ENCODE measurements at regions not wholly inside any gene's neighbourhood (a gene's known extent, or its start where the extent isn't known, plus 50 kb on each side); places are given as distances from the start of the nearest gene placed in this dataset.
"Not testable (repeated sequence)": the region's sequence is repeated elsewhere in the genome, so short reads cannot be mapped to it uniquely, and the experiment has no call there.

DNA sequence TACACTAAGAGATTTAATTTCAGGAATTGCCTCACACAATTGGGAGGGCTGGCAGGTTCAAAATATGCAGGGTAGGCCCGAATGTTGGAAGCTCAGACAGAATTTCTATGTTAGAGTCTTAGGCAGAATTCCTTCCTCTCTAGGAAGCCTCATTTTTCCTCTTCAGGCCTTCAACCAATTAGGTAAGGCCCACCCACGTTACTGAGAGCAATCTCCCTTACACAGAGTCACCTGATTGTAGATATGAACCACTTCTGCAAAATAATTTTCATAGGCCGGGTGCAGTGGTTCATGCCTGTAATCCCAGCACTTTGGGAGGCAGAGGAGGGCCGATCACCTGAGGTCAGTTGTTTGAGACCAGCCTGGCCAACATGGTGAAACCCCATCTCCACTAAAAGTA, 50.2 kb upstream of the HIVEP1 start:
- no peak for DNase-seq

DNA sequence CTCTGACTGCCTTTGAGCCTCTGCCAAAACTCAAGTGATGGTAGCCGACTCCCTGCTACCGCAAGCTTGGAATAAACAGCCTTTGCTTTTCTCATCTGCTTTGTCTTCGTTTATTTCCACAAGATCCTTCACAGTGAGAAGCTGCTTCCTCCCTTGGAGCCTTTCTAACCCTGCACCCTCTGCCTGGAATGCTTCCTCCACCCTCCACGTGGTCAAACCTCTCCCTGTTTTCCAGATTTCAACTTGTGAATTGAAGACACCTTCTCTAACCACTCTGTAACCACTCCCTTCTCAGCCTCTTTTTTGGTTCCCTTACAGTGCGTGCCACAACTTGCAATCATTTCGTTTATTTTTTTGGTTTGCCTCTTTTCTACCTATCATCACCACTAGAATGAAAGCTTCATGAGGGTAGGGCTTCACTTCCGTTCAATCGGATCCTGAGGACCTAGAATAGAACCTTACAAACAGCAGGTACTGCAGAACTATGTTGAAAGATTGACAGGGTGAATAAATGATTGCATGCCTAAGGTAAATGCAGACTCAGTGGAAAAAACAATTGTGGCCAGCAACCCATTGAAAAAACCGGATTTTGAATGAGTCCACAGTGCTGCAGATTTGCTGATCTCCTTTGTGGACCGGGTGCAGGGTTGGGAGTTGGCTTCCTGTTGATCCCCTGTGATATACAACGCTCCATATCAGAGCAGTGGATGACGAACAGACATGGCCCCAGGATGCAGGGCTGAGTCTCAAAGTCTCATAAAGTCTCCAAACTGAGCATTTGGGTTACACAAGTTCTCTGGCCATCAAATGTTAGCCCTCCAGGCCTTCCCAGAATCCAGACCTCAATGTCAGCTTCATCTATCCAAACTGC, 51.0 kb upstream of the HIVEP1 start:
- DNase-seq = no peak

DNA sequence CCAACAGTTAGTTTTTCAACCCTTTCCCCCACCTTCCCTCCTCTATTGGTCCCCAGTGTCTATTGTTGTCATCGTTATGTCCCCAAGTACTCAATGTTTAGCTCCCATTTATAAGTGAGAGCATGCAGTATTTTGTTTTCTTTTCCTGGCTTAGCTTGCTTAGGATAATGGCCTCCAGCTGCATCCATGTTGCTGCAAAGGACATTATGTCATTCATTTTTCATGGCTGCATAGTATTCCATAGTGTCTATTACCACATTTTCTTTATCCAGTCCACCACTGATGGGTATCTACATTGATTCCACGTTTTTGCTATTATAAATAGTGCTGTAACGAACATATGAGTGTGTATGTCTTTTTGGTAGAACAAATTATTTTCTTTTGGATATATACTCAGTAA, 55.3 kb upstream of the HIVEP1 start:
- no peak for DNase-seq

DNA sequence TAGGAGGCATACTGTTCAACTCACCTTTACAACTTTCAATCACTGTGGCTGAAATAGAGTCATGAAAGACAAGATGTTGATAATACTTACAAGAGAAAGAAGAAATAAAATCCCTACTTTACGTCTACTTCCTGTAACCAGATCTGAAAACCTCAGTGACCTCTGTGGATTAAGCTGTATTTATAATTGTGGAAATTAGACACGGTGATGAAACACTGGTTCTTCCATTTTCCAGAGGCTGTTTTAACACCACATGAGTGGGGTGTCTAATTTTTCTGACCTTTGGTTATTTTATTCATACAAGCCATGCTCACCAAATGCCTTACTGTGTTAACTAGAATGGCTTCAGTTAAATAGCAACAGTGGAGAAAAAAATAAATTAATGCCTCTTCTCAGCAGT, 58.5 kb upstream of the HIVEP1 start:
- no peak for DNase-seq

DNA sequence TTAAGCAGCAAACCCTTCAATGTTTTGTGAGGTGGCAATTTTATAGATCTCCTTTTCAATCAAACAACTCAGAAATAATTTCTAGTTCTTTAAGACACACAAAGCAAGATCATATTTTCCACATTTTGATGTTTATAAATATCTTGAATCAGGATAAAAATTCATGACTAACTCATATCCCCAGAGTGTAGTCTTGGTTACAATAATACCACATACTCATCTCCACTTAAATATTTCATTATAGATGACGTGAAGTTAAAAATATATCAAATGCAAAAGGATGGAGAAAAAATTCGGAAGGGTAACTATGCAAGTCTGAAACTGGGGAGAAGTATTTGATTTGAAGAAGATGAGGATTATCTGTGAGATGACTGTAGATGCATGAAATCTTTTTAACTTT, 59.8 kb upstream of the HIVEP1 start:
- DNase-seq = no peak

DNA sequence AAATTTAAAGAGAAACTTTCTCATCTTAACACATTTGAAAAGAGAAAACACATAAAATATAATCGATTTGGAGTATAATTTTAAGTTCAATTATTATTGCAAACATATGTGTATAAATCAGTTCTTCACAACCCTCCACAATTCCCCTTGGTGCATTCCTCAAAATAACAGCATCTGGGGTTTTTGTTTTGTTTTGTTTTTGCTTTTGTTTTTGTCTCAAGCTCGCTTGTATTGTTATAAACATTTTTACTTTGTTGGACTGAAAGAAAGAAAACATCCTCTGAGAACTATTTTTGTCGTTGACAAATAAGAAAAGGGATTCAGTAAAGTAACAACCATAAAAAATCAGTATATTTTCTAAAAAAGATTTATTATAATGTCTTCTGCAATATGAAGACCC, 60.2 kb upstream of the HIVEP1 start:
- no peak for DNase-seq

DNA sequence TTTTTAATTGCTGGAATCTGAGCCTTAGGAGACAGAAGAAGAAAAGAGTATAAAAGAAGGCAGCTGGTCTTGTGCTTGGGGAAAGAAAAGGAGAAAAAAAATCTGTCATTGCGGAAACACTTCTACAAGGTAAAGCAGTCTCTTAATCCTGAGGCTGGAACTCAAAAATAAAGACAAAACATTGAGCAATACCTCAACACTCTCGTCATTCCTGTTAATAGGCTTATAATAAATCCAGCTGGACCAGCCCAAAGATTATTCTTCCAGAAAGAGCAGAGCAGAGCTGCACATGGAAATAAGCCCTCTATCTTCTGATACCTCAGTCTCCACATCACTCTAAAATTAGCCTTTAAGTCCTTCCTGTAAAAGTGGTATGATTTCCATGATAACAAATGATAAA, 62.0 kb upstream of the HIVEP1 start:
- DNase-seq = no peak

DNA sequence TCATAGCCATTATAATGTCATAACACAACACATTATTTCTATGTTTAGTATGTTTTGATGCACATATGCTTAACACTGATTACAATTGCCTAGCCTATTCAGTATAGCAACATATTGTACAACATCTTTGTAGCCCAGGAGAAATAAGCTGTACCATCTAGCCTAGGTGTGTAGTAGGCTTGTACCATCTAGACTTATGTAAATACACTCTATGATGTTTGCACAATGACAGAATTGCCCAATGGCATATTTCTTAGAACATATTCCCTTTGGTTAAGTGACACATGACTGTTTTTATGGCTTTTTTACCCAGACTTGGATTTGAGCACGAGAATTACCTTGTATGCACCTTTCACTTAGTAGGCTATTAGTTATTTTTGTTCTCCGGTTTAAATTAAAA, 64.5 kb upstream of the HIVEP1 start:
- DNase-seq = no peak

DNA sequence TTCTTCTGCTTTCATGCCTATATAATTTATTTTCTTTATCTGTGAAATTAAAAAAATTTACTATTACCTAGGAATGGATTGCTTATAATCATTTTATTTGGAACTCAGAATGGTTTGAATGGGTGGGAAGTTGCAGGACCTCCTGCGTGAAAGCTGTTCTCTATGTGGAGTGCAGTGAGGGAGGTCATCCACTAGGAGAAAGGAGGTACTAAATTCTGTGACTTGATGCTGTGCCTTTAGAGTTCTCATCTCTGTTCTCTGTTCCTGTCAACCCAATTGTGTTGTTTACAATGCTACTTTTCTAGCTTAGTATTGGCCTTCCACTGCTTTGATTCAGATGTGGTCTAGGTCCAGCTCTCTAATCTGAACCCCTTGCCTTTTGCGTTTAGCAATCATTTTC, 65.0 kb upstream of the HIVEP1 start:
- DNase-seq = no peak

DNA sequence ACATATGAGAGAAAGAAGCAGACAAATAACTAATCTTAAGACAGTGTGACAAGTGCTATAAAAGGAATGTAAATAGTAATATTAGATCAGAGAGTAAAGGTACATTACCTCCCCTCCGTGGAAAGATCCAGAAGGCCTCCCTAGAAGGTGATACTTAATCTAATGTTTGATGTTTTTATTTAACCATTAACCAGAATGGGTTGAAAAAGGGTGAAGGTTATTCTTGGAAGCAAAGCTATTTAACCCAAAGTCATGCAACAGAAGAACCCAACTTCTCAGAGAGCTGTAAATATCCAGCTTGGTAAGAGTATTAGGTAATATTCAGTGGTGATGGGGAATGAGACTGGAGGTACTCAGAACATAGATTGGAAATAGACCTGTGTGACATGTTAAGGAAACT, 68.0 kb upstream of the HIVEP1 start:
- DNase-seq = no peak

DNA sequence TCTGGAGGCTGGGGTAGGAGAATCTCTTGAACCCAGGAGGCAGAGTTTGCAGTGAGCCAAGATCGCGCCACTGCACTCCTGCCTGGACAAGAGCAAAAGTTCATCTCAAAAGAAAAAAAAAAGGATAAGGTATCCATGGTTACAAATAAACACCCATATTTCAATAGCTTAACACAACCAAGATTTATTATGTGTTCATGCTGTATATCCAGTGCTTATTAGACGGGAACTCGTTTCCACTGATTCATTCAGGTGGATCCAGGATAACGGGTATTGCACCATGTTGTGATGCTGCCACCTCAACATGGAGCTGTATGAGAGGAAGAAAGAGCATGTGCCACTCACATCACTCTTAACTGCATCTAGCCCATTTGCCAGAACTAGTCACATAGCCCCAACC, 69.1 kb upstream of the HIVEP1 start:
- no peak for DNase-seq

DNA sequence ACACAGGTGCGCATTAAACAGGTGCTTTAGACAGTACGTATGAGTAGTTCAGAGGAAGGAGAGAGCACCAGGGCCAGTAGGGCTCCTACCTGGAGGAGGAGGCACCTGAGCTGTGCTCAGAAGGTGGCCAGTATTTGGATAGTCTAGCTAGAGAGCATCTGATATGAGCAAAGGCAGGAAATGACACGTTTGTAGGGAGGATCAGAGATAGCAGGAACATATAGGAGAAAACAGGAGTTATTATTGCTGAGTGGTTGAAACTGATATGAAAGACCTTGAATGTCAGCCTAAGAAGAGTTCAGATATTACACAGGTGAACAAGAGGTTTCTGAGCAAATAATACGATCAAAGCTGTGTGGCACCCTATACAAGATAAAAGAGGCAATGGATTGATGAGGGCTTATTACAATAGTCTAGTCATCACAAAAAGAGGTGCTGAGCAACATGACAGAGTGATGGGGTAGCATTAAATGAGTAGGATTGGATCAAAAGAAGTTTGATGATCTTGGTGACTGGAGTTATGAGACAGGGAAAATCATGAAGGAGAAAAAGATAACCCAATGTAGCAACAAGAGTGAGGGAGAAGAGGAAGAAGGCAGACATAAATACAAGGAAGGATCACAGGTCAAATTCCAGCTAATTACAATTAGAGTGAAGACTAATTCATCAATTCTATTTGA, 69.8 kb upstream of the HIVEP1 start:
- no peak for DNase-seq

DNA sequence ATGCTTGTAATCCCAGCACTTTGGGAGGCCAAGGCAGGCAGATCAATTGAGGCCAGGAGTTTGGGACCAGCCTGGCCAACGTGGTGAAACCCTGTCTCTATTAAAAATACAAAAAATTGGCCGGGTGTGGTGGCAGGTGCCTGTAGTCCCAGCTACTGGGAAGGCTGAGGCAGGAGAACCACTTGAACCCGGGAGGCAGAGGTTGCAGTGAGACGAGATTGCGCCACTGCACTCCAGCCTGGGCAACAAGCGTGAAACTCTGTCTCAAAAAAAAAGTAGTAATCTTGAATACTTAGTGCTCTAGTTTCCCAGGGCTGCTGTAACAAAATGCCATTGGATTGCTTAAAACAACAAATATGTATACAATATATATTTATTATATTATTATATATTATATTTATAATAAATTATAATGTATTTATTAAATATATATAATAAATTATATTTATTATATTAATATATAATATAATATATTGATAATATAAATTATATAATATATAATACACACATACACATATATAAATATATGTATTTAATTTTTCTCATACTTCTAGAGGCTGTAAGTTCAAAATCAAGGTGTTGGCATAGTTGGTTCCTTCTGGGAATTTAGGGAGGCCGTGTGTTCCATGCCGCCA, 71.5 kb upstream of the HIVEP1 start:
- DNase-seq = not testable (repeated sequence)

DNA sequence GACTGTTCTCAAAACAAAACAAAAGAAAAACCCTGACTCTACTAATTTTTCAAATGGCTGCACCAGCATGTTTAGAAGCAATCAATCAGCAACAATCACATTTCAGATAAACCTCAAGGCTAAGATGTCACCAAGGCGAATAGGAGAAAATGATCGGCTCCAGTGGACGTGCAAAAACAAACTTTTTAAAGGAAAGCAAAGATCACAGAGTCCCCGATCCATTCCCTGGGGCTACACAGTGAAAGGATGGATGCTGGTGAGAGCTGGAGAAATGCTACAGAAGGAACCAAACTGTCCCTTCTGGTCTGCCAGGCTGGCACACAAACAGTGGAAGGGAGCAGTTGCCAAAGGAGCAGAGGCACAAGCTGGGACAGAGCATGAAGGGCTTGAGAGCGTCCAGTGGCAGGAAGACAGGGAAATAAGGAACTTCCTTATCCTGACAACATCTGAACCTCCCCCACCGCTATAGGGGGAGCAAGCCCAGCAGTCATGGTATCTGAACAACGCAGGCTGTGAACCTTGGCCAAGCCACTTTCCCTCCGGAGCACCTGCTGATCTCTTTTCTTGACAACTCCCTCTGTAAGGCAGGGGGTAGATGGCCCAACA, 73.7 kb upstream of the HIVEP1 start:
- DNase-seq = no peak

DNA sequence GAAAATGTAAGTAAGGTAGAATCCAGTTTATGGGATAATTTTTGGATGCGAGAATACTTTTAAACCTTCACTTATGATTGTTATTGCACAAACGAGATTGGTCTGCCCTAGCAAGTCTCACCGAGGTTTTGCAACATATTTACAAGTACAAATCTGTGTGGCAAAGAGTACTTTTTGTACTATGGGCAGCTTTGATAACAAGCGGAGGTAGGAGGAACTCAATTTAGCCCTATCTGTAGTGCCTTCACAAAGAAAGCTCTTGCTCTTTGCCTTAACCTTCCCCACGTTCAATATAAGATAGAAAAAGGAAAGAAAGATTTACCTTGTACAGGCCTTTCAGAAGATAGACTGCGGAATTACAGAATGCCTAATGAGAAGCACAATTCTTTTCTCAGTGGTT, 77.5 kb upstream of the HIVEP1 start:
- no peak for DNase-seq

DNA sequence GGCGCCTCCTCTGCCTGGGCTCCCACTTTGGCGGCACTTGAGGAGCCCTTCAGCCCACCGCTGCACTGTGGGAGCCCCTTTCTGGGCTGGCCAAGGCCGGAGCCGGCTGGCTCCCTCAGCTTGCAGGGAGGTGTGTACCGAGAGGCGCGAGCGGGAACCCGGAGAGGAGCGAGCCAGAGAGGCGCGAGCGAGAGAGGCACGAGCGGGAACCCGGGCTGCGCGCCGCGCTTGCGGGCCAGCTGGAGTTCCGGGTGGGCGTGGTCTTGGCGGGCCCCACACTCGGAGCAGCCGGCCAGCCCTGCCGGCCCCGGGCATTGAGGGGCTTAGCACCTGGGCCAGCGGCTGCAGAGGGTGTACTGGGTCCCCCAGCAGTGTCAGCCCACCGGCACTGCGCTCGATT, 79.2 kb upstream of the HIVEP1 start:
- not testable (repeated sequence) for DNase-seq

DNA sequence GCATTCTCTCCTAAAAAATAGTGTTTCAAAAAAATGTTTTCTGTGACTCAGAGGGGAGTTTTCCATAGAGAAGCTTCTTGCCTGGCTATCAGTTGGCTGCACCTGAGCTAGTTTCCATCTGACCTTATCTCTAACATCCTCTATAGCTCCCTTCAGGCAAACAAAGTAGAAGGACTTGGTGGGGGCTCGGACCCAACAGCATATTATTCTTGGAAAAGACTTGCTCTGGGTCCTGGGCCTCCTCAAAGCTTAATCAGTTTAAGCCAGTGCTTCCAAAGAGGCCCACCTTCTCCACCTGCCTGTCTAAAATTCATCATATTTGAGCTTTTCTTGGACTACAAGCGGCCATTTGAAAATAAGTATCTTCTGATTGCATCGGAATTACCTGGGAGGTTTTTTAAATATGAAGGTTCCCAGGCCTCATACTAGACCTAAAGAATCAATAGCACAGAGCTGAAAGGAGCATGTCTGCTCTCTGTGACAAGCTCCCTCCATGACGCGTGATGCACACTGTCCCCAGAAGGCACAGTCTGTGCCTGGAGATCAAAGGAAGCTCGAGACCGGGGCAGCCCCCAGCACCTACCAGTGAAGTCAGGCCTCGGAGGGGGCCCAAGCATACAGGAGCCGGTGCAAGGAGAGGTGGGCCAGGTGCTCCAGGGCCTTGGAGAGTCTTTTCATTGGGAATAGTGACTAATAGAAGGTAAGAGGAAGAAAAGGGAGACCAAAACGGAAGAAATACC, 80.6 kb upstream of the HIVEP1 start:
- no peak for DNase-seq

DNA sequence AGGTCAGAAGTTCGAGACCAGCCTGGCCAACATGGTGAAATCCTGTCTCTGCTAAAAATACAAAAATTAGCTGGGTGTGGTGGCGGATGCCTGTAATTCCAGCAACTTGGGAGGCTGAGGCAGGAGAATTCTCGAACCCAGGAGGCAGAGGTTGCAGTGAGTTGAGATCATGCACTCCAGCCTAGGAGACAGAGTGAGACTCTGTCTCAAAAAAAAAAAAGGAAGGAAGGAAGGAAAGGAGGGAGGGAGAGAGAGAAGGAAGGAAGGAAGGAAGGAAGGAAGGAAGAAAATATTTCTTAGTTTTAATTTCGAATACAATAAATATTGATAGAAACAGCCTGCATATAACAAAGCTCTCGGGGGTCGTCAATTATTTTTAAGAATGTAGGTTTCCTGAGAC, 81.3 kb upstream of the HIVEP1 start:
- not testable (repeated sequence) for DNase-seq

DNA sequence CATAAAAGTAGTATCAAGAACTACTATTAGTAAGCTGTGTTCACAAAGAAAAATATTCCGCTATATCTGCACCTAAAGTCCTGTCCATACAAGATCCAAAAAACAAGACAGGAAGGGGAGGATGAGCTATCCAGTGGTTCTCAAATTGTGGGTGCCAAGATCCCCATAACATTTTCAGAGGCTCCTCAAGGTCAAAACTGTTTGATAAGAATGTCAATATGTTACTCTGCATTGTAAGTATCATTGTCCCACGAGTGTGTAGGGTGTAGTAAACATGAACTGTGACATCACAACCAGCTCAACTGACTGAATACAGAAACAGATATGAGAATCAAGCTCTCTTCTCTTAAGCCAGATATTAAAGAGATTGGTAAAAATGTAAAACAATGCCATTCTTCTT, 81.9 kb upstream of the HIVEP1 start:
- no peak for DNase-seq

DNA sequence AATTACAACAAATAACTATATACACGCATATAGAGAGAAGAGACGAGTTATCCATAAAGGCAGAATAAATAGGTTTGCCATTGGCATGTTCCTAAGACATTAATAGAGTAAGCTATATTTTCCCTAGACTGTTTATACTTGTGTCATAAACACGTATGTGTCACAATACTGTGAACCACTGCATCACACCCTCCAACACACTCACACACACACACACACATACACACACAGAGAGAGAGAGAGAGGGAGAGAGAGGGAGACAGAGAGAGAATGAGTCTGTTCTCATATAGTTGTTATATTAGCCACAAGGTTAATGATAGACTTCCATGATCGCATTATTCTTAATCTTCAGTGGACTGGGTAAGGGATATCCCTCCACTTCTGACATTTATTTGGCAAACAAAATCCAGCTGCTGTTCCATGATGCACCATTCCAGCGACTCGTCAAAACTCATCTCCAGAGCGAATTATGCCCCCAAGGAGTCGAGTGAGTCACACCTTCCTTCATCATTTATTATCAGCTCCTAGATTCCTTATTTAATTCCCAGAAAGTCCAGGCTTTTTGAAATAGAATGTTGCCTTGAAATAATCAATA, 82.8 kb upstream of the HIVEP1 start:
- DNase-seq = no peak

DNA sequence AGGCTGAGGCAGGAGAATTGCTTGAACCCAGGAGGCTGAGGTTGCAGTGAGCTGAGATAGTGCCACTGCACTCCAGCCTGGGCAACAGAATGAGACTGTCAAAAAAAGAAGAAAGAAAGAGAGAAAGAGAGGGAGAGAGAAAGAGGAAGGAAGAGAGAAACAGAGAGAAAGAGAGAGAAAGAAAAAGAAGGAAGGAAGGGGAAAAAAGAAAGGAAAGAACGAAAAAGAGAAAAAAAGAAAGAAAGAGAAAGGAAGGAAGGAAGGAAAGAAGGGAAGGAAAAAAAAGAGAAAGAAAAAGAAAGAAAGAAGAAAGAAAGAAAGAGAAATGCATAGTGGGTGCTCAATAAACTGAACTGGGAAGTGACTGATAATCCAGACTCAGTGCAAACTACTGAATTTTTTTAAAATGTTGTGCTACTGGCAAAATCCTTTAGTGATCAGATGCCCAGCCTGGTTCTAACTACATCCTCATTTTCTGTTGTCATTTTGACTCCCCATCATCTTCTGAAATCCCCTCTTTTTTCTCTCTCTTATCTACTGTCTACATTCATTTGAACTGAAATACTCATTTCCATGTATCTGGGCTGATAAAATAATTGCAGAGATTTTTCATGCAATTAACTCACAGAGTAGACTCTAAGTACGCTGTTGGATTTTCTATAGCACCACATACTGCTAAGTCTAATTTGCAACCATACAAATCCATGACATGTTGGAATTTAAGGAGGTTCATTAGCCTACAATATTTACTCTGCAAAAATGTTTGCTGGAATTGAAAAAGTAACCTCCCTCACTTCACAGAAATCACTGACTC, 85.3 kb upstream of the HIVEP1 start:
- DNase-seq = no peak

DNA sequence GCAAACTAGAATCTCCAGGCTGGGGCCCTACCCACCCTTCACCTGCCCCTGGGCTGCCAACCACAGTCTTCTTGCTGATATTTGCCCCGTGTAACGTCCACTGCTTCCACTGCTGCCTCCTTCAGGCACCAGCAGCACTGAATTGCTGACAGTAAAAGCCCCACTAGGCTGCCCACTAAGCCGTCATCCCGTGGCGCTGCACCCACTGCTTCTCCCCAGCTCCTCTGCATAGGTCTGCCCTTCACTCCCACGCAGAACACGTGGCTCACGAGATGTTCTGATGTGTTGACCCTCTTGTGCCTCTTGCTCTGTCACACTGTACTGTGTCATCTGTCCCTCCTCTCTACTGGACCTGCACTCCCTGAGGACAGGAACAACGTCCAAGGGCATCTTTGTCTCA, 86.3 kb upstream of the HIVEP1 start:
- no peak for DNase-seq
